OCI-LY7 (cell line): ENCODE measurements at regions not wholly inside any gene's neighbourhood (a gene's known extent, or its start where the extent isn't known, plus 50 kb on each side); places are given as distances from the start of the nearest gene placed in this dataset.

Experiments used
- BruUV-seq: library from RNA; stranded (reverse); fragments of 400-500 nt; replicated peaks from 2 replicates; lab custom pipeline; 2021; lab: Mats Ljungman, UMichigan
- CTCF ChIA-PET: fragments of 300-600 bp; sonication (Branson Sonifier 250); formaldehyde crosslinking; loops from one replicate; lab custom pipeline; 2022; ENCODE audit warnings: antibody characterized with exemption; ENCODE audit not compliant: unreplicated experiment; lab: Charles Lee
- POLR2A ChIA-PET: fragments of 300-600 bp; sonication (Branson Sonifier 250); formaldehyde crosslinking; loops from one replicate; lab custom pipeline; 2022; ENCODE audit warnings: antibody characterized with exemption; lab: Charles Lee
- DNase-seq: peaks from one replicate; pipeline ENCODE4 v3.0.0-alpha.2; 2015; ENCODE audit warnings: low spot score
- H2AFZ ChIP-seq: fragments of 200-600 bp; sonication (generic), shearing (Covaris generic); 2 replicates; pipeline ENCODE4 v1.6.1; 2014; ENCODE audit warnings: mild to moderate bottlenecking, antibody characterized with exemption, low read length, moderate library complexity
- H3K27ac ChIP-seq: fragments of 200-600 bp; sonication (generic); 2 replicates; pipeline ENCODE4 v1.5.1; 2014; ENCODE audit warnings: mixed run types, low read depth, mild to moderate bottlenecking, moderate library complexity, low read length, inconsistent platforms; ENCODE audit not compliant: poor library complexity, severe bottlenecking
- H3K36me3 ChIP-seq: fragments of 200-600 bp; sonication (generic); 2 replicates; pipeline ENCODE4 v1.6.1; 2014; ENCODE audit warnings: mild to moderate bottlenecking, antibody characterized with exemption, low read length, moderate library complexity, mixed read lengths; ENCODE audit not compliant: insufficient read depth
- H3K4me1 ChIP-seq: fragments of 200-600 bp; sonication (generic); 2 replicates; pipeline ENCODE4 v1.5.1; 2014; ENCODE audit warnings: mild to moderate bottlenecking, low read length; ENCODE audit not compliant: insufficient read depth, poor library complexity, severe bottlenecking
- H3K4me2 ChIP-seq: fragments of 200-600 bp; sonication (generic); 2 replicates; pipeline ENCODE4 v1.6.1; 2014; ENCODE audit warnings: mild to moderate bottlenecking, low read length
- H3K4me3 ChIP-seq: fragments of 200-600 bp; sonication (generic); 2 replicates; pipeline ENCODE4 v1.5.1; 2014; ENCODE audit warnings: mild to moderate bottlenecking, low read depth, low read length; ENCODE audit not compliant: poor library complexity, severe bottlenecking
- H3K79me2 ChIP-seq: fragments of 200-600 bp; sonication (generic); 2 replicates; pipeline ENCODE4 v1.6.1; 2016; ENCODE audit warnings: low read depth, mild to moderate bottlenecking, low read length, moderate library complexity, mixed read lengths; ENCODE audit not compliant: insufficient read depth
- H3K9me2 ChIP-seq: fragments of 200-600 bp; sonication (generic); 2 replicates; pipeline ENCODE4 v1.6.1; 2016; ENCODE audit warnings: mild to moderate bottlenecking, low read length, mixed read lengths; ENCODE audit not compliant: insufficient read depth
- H3K9me3 ChIP-seq: fragments of 200-600 bp; sonication (generic); 2 replicates; pipeline ENCODE4 v1.6.1; 2014; ENCODE audit warnings: mild to moderate bottlenecking, mixed run types, low read length, mixed read lengths
- H4K20me1 ChIP-seq: fragments of 200-600 bp; sonication (generic); 2 replicates; pipeline ENCODE4 v1.6.1; 2014; ENCODE audit warnings: mild to moderate bottlenecking, antibody characterized with exemption, low read length, moderate library complexity, mixed read lengths; ENCODE audit not compliant: insufficient read depth
- EZH2phosphoT487 ChIP-seq: fragments of 200-600 bp; sonication (generic); IDR thresholded peaks from 2 replicates; pipeline ENCODE4 v1.6.1; 2018; ENCODE audit warnings: low read depth, borderline replicate concordance, mild to moderate bottlenecking, mixed run types, antibody characterized with exemption, low read length, moderate library complexity, mixed read lengths
- intact Hi-C: fragments of 100-400 bp; cut with micrococcal nuclease; formaldehyde crosslinking; loops from one replicate; pipeline ENCODE4 v1.10.0; 2022; ENCODE audit not compliant: unreplicated experiment
- TF ChIP-seq, protein P1 (sequence below): fragments of 200-600 bp; sonication (generic); conservative IDR thresholded peaks from 2 replicates; pipeline ENCODE4 v1.5.1; 2014; ENCODE audit warnings: mild to moderate bottlenecking, antibody characterized with exemption, low read length, moderate library complexity, mixed read lengths

DNA sequence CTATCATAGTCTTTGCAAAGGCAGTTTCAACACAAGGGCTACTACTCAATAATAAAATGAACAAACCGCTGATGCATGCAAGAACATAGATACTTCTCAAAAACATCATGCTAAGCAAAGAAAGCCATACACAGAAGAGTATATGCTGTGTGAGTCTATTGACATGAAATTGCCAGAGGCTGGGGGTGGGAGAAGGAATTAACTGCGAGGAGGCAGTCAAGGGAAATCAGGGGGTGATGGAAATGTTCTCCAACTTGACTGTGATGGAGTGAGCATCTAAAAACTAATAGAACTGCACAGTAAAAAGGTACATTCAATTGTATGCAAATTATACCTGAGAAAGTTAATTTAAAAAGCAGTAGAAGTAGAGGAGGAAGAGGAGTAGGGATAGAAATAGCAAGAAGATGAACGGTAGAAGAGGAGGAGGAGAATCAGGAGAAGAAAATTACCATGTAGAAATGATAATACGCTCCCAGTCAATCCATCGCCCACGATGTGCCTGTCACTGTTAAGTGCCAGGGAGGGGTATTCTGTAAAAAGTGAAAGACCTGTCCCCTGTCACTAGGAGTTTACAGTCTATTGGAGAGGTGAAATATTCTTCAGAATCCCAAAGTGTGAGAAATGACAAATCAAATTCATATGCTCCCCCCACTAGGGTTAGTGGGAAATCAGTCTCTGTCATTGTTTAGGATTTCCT, 90.3 kb downstream of the B3GNT2 start:
- no peak overlapping the region for H3K27ac ChIP-seq
- no peak overlapping the region for H3K4me3 ChIP-seq
- intact Hi-C loops: no loop called here
- BruUV-seq: no TSS peak
- H3K79me2 ChIP-seq: no peaks in the 10 kb centered on the region
- no peak for DNase-seq
- H3K9me3 ChIP-seq: peaks cover 33% of the 10 kb centered on the region
- no peak for TF ChIP-seq EZH2phosphoT487
- TF ChIP-seq, protein P1, sequence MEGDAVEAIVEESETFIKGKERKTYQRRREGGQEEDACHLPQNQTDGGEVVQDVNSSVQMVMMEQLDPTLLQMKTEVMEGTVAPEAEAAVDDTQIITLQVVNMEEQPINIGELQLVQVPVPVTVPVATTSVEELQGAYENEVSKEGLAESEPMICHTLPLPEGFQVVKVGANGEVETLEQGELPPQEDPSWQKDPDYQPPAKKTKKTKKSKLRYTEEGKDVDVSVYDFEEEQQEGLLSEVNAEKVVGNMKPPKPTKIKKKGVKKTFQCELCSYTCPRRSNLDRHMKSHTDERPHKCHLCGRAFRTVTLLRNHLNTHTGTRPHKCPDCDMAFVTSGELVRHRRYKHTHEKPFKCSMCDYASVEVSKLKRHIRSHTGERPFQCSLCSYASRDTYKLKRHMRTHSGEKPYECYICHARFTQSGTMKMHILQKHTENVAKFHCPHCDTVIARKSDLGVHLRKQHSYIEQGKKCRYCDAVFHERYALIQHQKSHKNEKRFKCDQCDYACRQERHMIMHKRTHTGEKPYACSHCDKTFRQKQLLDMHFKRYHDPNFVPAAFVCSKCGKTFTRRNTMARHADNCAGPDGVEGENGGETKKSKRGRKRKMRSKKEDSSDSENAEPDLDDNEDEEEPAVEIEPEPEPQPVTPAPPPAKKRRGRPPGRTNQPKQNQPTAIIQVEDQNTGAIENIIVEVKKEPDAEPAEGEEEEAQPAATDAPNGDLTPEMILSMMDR: no peak
- H3K4me2 ChIP-seq: no peak overlapping the region
- H3K9me2 ChIP-seq: no peaks in the 10 kb centered on the region
- H4K20me1 ChIP-seq: no peaks in the 10 kb centered on the region
- POLR2A ChIA-PET: interaction anchor here (0.5 kb wide), 1 partner anchor 1218 kb away, joined by 4 read pairs; no protein-coding TSS in a partner anchor
- CTCF ChIA-PET: no interaction called here
- no peaks in the 10 kb centered on the region for H3K36me3 ChIP-seq
- no peak overlapping the region for H2AFZ ChIP-seq
- no peaks in the 10 kb centered on the region for H3K4me1 ChIP-seq

DNA sequence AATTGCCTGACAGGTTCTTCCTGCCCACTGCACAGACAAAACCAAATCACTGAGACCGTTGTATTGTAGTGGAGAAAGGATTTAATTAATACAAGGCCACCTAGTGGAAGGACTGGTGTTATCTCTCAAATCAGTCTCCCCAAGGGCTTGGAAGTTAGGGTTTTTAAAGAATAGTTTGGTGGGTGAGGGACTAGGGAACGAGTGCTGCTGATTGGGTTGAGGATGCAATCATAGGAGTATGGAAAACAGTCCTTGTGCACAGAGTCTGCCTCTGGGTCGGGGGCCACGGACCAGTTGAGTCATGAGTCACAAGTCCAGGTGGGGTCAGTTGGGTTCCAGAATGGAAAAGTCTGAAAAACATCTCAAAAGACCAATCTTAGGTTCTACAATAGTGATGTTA, 89.1 kb downstream of the B3GNT2 start:
- H3K79me2 ChIP-seq: no peaks in the 10 kb centered on the region
- H3K27ac ChIP-seq: no peak overlapping the region
- CTCF ChIA-PET: no interaction called here
- no peaks in the 10 kb centered on the region for H3K9me2 ChIP-seq
- no peak overlapping the region for H3K4me3 ChIP-seq
- intact Hi-C loops: no loop called here
- H3K9me3 ChIP-seq: peaks cover 33% of the 10 kb centered on the region
- no peak overlapping the region for H3K4me2 ChIP-seq
- no TSS peak for BruUV-seq
- H4K20me1 ChIP-seq: no peaks in the 10 kb centered on the region
- H3K36me3 ChIP-seq: no peaks in the 10 kb centered on the region
- TF ChIP-seq EZH2phosphoT487: no peak
- TF ChIP-seq, protein P1: peak; percentile 38
- POLR2A ChIA-PET: no interaction called here
- peak; percentile 36 for DNase-seq
- H3K4me1 ChIP-seq: no peaks in the 10 kb centered on the region
- no peak overlapping the region for H2AFZ ChIP-seq

DNA sequence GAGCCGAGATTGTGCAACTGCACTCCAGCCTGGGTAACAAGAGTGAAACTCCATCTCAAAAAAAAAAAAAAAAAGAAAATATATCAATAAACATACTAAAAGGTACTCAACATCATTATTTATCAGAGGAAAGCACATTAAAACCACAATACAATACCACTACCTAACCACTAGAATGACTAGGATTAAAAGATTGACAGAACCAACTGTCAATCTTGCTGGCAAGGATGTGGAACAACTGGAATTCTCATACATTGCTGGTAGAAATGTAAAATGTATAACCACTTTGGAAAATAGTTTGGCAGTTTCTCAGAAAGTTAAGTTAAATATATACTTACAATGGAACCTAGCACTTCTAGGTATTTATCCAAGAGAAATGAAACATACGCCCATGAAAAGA, 88.6 kb downstream of the B3GNT2 start:
- no peak for DNase-seq
- H3K9me3 ChIP-seq: peaks cover 33% of the 10 kb centered on the region
- BruUV-seq: no TSS peak
- H2AFZ ChIP-seq: no peak overlapping the region
- no peaks in the 10 kb centered on the region for H3K4me1 ChIP-seq
- H3K36me3 ChIP-seq: no peaks in the 10 kb centered on the region
- no peaks in the 10 kb centered on the region for H3K9me2 ChIP-seq
- POLR2A ChIA-PET: no interaction called here
- no peak for TF ChIP-seq EZH2phosphoT487
- TF ChIP-seq, protein P1: no peak
- H3K4me2 ChIP-seq: no peak overlapping the region
- CTCF ChIA-PET: no interaction called here
- no peak overlapping the region for H3K27ac ChIP-seq
- H3K4me3 ChIP-seq: no peak overlapping the region
- intact Hi-C loops: no loop called here
- no peaks in the 10 kb centered on the region for H3K79me2 ChIP-seq
- no peaks in the 10 kb centered on the region for H4K20me1 ChIP-seq
